ENCODE measurements at regions not wholly inside any gene's neighbourhood (a gene's known extent, or its start where the extent isn't known, plus 50 kb on each side); places are given as distances from the start of the nearest gene placed in this dataset.

- no peak overlapping the region for H3K4me3 ChIP-seq (ENCODE audit: low read depth in 1 of 2, low read length in 1 of 2)
- H3K36me3 ChIP-seq = no peaks in the 10 kb centered on the region
- peaks cover 11 to 28% of the 10 kb centered on the region in 2 experiments for H3K4me1 ChIP-seq (ENCODE audit: control insufficient read depth in 1 of 2, insufficient read depth in 1 of 2, low read depth in 1 of 2, low read length in 1 of 2)
- no peaks in the 10 kb centered on the region for H3K9me3 ChIP-seq
- no peak for TF ChIP-seq CTCF (IDR thresholded peaks at IDR 0.05)
- no peaks in the 10 kb centered on the region for H3K27me3 ChIP-seq
- no peak overlapping the region for H3K27ac ChIP-seq
These were observed 49.8 kb upstream of the LGALSL start for GRCh38 chr2:64404002-64404731.
